HEK293 (cell line): ENCODE measurements at regions not wholly inside any gene's neighbourhood (a gene's known extent, or its start where the extent isn't known, plus 50 kb on each side); places are given as distances from the start of the nearest gene placed in this dataset.

Experiments
- BCL11A ChIP-seq: fragments of 450-650 bp; formaldehyde crosslinking; IDR thresholded peaks from 2 replicates; pipeline ENCODE4 v1.5.1; 2016; ENCODE audit warnings: low read depth, missing biosample characterization, missing genetic modification characterization
- KLF7 ChIP-seq: fragments of 450-650 bp; formaldehyde crosslinking; IDR thresholded peaks from 2 replicates; pipeline ENCODE4 v1.5.1; 2016; ENCODE audit warnings: missing biosample characterization, missing genetic modification characterization, borderline replicate concordance
- MZF1 ChIP-seq: fragments of 450-650 bp; formaldehyde crosslinking; IDR thresholded peaks from 2 replicates; pipeline ENCODE4 v1.5.1; 2017; ENCODE audit warnings: missing biosample characterization, missing genetic modification characterization, borderline replicate concordance
- PRDM1 ChIP-seq: fragments of 450-650 bp; formaldehyde crosslinking; IDR thresholded peaks from 2 replicates; pipeline ENCODE4; 2016; ENCODE audit warnings: missing biosample characterization, missing genetic modification characterization
- PRDM6 ChIP-seq: fragments of 450-650 bp; formaldehyde crosslinking; IDR thresholded peaks from 2 replicates; pipeline ENCODE4 v1.5.1; 2017; ENCODE audit warnings: missing biosample characterization, missing genetic modification characterization
- SALL2 ChIP-seq: fragments of 450-650 bp; formaldehyde crosslinking; IDR thresholded peaks from 2 replicates; pipeline ENCODE4 v1.5.0; 2017; ENCODE audit warnings: missing biosample characterization, mild to moderate bottlenecking, missing genetic modification characterization, borderline replicate concordance
- SCRT1 ChIP-seq: fragments of 450-650 bp; formaldehyde crosslinking; IDR thresholded peaks from 2 replicates; pipeline ENCODE4 v1.5.1; 2016; ENCODE audit warnings: missing biosample characterization, missing genetic modification characterization, borderline replicate concordance
- SP2 ChIP-seq: fragments of 450-650 bp; formaldehyde crosslinking; IDR thresholded peaks from 2 replicates; pipeline ENCODE4 v1.5.1; 2016; ENCODE audit warnings: missing biosample characterization, missing genetic modification characterization
- ZBTB49 ChIP-seq: fragments of 450-650 bp; formaldehyde crosslinking; IDR thresholded peaks from 2 replicates; pipeline ENCODE4 v1.5.1; 2016; ENCODE audit warnings: missing biosample characterization, missing genetic modification characterization, low read depth
- ZFHX2 ChIP-seq: fragments of 450-650 bp; formaldehyde crosslinking; conservative IDR thresholded peaks from 2 replicates; pipeline ENCODE4 v1.5.1; 2016; ENCODE audit warnings: missing biosample characterization, missing genetic modification characterization
- ZFP37 ChIP-seq: fragments of 450-650 bp; formaldehyde crosslinking; IDR thresholded peaks from 2 replicates; pipeline ENCODE4 v1.5.1; 2016; ENCODE audit warnings: missing biosample characterization, missing genetic modification characterization
- ZNF10 ChIP-seq: fragments of 450-650 bp; formaldehyde crosslinking; IDR thresholded peaks from 2 replicates; pipeline ENCODE4 v1.5.1; 2017; ENCODE audit warnings: missing biosample characterization, missing genetic modification characterization
- ZNF133 ChIP-seq: fragments of 450-650 bp; formaldehyde crosslinking; IDR thresholded peaks from 2 replicates; pipeline ENCODE4 v1.5.1; 2016; ENCODE audit warnings: missing biosample characterization, missing genetic modification characterization
- ZNF148 ChIP-seq: fragments of 450-650 bp; formaldehyde crosslinking; IDR thresholded peaks from 2 replicates; pipeline ENCODE4 v1.5.0; 2017; ENCODE audit warnings: missing biosample characterization, missing genetic modification characterization, borderline replicate concordance
- ZNF174 ChIP-seq: fragments of 450-650 bp; formaldehyde crosslinking; IDR thresholded peaks from 2 replicates; pipeline ENCODE4 v1.5.0; 2017; ENCODE audit warnings: missing biosample characterization, mild to moderate bottlenecking, missing genetic modification characterization
- ZNF2 ChIP-seq: fragments of 450-650 bp; formaldehyde crosslinking; IDR thresholded peaks from 2 replicates; pipeline ENCODE4 v1.5.1; 2016; ENCODE audit warnings: missing biosample characterization, missing genetic modification characterization
- ZNF24 ChIP-seq: fragments of 450-650 bp; formaldehyde crosslinking; IDR thresholded peaks from 2 replicates; pipeline ENCODE4 v1.5.1; 2016; ENCODE audit warnings: missing biosample characterization, missing genetic modification characterization
- ZNF266 ChIP-seq: fragments of 450-650 bp; formaldehyde crosslinking; IDR thresholded peaks from 2 replicates; pipeline ENCODE4 v1.5.1; 2016; ENCODE audit warnings: missing biosample characterization, missing genetic modification characterization, low read depth
- ZNF362 ChIP-seq: fragments of 450-650 bp; formaldehyde crosslinking; IDR thresholded peaks from 2 replicates; pipeline ENCODE4 v1.5.1; 2016; ENCODE audit warnings: missing biosample characterization, missing genetic modification characterization
- ZNF404 ChIP-seq: fragments of 450-650 bp; formaldehyde crosslinking; IDR thresholded peaks from 2 replicates; pipeline ENCODE4 v1.5.1; 2017; ENCODE audit warnings: missing biosample characterization, missing genetic modification characterization
- ZNF426 ChIP-seq: fragments of 450-650 bp; formaldehyde crosslinking; IDR thresholded peaks from 2 replicates; pipeline ENCODE4 v1.5.1; 2017; ENCODE audit warnings: missing biosample characterization, missing genetic modification characterization, mild to moderate bottlenecking, inconsistent platforms, moderate library complexity
- ZNF518A ChIP-seq: fragments of 450-650 bp; formaldehyde crosslinking; conservative IDR thresholded peaks from 2 replicates; pipeline ENCODE4 v1.5.1; 2016; ENCODE audit warnings: low read depth, missing biosample characterization, missing genetic modification characterization
- ZNF629 ChIP-seq: fragments of 450-650 bp; formaldehyde crosslinking; IDR thresholded peaks from 2 replicates; pipeline ENCODE4 v1.5.1; 2017; ENCODE audit warnings: missing biosample characterization, missing genetic modification characterization
- ZNF660 ChIP-seq: fragments of 450-650 bp; IDR thresholded peaks from 2 replicates; pipeline ENCODE4 v1.5.1; 2018; ENCODE audit warnings: missing biosample characterization, mild to moderate bottlenecking, missing genetic modification characterization
- ZNF677 ChIP-seq: fragments of 450-650 bp; IDR thresholded peaks from 2 replicates; pipeline ENCODE4 v1.5.0; 2018; ENCODE audit warnings: missing biosample characterization, mild to moderate bottlenecking, missing genetic modification characterization, moderate library complexity
- ZSCAN16 ChIP-seq: fragments of 450-650 bp; formaldehyde crosslinking; IDR thresholded peaks from 2 replicates; pipeline ENCODE4 v1.5.1; 2016; ENCODE audit warnings: missing biosample characterization, missing genetic modification characterization
- ZXDB ChIP-seq: fragments of 450-650 bp; formaldehyde crosslinking; IDR thresholded peaks from 2 replicates; pipeline ENCODE4 v1.5.1; 2016; ENCODE audit warnings: missing biosample characterization, missing genetic modification characterization

- peak; percentile 47; the same call in 1 of the 2 replicates for TF ChIP-seq ZNF518A (tag by site-specific recombination)
- TF ChIP-seq ZNF2, result peak; percentile 75
- peak; percentile 93 for TF ChIP-seq ZNF10 (tag by site-specific recombination)
- TF ChIP-seq ZNF148 (tag by site-specific recombination), result no peak
- peak; percentile 99 for TF ChIP-seq BCL11A (tag by site-specific recombination)
- TF ChIP-seq ZNF426 (tag by site-specific recombination), result peak; percentile 8; the same call in 1 of the 2 replicates
- TF ChIP-seq SCRT1 (tag by site-specific recombination), result peak; percentile 43; the same call in 1 of the 2 replicates
- no peak for TF ChIP-seq ZNF404 (tag by site-specific recombination)
- TF ChIP-seq ZNF660 (tag by site-specific recombination), result peak; percentile 96
- TF ChIP-seq PRDM1, result peak; percentile 97
- TF ChIP-seq ZFP37 (tag by site-specific recombination), result peak; percentile 65; the same call in 1 of the 2 replicates
- TF ChIP-seq ZNF174 (tag by site-specific recombination), result no peak
- TF ChIP-seq ZXDB, result no peak
- TF ChIP-seq ZNF24 (tag by site-specific recombination), result peak; percentile 97
- peak; percentile 77 for TF ChIP-seq ZFHX2 (tag by site-specific recombination)
- no peak for TF ChIP-seq ZBTB49 (tag by site-specific recombination)
- no peak for TF ChIP-seq ZSCAN16 (tag by site-specific recombination)
- no peak for TF ChIP-seq ZNF133 (tag by site-specific recombination)
- no peak for TF ChIP-seq ZNF677 (tag by site-specific recombination)
- peak; percentile 97 for TF ChIP-seq ZNF629 (tag by site-specific recombination)
- peak; percentile 97 for TF ChIP-seq PRDM6
- TF ChIP-seq ZNF266 (tag by site-specific recombination), result no peak
- no peak for TF ChIP-seq SALL2 (tag by site-specific recombination)
- peak; percentile 88 for TF ChIP-seq ZNF362 (tag by site-specific recombination)
- TF ChIP-seq MZF1 (tag by site-specific recombination), result peak; percentile 62; the same call in 1 of the 2 replicates
- no peak for TF ChIP-seq SP2 (tag by site-specific recombination)
- TF ChIP-seq KLF7 (tag by site-specific recombination), result no peak
Observed at GRCh38 chr13:87123987-87124784, 547.0 kb upstream of the SLITRK5 start (continued).
